ENCODE measurements at regions not wholly inside any gene's neighbourhood (a gene's known extent, or its start where the extent isn't known, plus 50 kb on each side); places are given as distances from the start of the nearest gene placed in this dataset.
A peak's percentile ranks its signal among the peaks of the same experiment; 100 is the strongest.

DNA sequence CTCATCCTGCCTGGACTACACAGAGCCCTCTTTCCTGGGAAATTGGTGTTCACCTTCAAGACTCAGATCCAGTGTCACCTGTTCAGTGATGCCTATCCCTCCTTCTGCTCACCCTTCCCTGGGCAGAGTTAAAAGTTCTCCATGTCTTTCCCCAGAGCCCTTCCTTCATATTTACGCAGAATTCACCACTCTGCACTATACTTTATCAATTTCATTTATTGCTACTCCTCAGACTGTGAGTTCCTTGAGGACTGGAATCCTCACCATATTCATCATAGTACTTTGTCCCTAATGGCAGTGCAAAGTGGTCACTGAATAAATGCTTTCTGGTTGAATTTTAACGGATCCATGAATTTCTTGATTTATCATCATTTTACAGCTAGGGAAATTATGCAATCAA is 300.0 kb downstream of the CHRM3 start:
- ATAC-seq: no peak

DNA sequence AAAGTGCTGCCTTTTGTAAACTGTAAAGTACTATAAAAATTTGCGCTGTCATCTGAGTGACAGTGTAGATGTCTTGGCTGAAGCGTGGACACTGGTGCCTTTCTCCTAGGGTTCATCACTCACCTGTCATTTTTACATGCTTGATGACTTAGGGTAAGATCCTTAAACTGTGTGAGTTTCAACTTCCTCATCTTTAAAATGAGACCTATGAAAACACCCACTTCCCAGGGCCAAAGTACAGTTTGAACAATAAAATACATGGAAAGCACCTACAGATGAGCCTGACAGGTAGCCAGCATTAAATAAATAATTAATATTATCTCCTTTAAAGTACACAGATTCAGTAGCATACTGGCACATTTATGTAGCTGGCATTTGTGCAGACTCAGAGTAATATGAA is 309.9 kb downstream of the CHRM3 start:
- ATAC-seq: no peak

- no peak for ATAC-seq
Measured at GRCh38 chr1:239700667-239701066, 314.3 kb downstream of the CHRM3 start.

DNA sequence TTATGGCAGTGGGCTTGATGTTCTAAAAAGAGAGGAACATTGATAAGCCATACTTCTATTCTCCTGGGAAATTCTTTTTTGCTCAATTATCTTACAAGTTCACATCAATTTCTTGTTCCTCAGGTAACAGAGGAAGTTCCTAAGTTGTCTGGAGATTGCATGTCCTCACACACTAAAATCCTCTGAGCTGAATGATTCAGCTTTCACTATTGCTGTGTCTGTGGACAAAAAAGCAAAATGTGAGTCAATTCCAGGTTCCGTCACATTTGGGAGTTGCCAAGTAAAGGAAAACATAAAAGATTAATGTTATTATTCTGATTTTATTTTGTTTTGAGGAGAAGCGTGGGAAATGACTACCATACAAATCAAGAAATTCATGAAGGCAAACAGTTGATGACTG is 316.7 kb downstream of the CHRM3 start:
- no peak for ATAC-seq

- no peak for ATAC-seq
Measured at GRCh38 chr1:239706245-239706892, 320.0 kb downstream of the CHRM3 start.

GRCh38 chr1:239707615-239708014 is 321.2 kb downstream of the CHRM3 start:
- no peak for ATAC-seq

DNA sequence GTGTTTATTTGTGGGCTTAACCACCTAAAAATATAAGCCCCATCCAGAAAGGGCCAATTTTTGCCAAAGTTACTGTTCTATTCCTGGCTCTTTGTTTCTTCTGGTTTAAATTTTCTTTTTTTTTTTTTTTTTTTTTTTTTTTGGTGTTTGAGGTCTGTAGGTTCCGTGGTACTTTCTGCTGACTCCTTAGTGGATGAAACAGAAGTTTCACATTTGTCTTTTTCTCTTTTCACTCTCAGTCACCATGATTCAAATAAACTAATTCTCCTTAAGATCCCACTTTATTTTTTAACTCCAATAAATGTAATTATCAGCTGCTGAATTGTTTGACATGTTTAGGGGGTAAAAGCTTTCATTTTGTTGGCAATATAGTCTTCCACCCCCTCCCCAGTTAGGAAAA is 322.3 kb downstream of the CHRM3 start:
- no peak for ATAC-seq

DNA sequence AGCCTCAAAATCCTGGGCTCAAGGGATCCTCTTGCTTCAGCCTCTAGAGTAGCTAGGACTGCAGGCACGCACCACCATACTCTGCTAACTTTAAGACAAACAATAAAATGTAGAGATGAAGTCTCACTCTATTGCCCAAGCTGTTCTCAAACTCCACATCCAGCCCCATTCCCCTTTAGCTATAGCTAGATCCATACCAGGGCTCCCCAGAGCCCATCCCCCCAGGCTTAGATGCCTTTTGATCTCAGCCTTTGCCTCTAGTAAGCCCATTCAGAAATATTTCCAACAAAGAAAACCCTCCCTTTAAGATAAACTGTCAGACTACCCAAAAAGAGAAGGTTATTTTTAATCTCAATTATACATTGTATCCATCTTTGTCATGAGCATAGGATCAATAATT is 325.4 kb downstream of the CHRM3 start:
- no peak for ATAC-seq

DNA sequence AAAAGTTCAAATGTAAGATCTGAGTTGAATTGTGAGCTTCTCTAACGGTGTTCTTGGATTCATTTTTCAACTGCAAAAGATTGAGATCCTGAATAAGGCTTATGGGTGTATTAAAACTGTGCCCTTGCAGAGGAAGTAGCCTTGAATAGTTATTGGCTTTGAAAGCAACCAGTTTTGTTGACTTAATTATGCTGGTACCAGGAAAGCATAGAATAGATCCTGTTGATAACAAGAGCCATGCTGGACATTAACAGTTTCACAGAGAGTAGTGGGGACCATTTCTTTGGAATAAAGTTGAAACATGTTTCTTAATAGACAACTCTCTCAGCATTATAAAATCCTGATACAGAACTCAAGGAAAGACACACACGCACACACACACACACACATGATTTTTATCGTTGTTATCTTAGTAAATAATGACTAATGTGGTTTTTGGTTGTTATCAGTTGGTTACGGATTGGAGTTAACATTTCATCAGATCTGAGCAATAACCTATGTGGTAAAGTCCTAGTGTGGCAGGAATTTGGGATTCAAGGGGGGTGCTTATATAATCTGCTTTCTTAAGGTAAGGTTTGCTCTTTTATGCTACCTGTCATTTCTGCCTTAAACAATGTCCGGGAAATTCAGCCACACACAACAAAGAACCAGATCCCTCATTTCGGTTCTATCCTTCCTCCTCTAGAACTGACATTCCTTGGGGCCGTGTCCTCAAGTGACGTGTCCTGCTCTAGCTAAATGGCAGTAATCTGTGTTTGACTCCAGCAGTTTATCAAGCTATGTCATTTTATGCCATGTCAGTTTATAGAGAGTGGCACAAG is 330.9 kb downstream of the CHRM3 start:
- no peak for ATAC-seq

- ATAC-seq: no peak
Measured at GRCh38 chr1:239717918-239718184, 331.5 kb downstream of the CHRM3 start.

- peak; percentile 22 to 30 for ATAC-seq
Measured at GRCh38 chr1:239718571-239718970, 332.2 kb downstream of the CHRM3 start.

DNA sequence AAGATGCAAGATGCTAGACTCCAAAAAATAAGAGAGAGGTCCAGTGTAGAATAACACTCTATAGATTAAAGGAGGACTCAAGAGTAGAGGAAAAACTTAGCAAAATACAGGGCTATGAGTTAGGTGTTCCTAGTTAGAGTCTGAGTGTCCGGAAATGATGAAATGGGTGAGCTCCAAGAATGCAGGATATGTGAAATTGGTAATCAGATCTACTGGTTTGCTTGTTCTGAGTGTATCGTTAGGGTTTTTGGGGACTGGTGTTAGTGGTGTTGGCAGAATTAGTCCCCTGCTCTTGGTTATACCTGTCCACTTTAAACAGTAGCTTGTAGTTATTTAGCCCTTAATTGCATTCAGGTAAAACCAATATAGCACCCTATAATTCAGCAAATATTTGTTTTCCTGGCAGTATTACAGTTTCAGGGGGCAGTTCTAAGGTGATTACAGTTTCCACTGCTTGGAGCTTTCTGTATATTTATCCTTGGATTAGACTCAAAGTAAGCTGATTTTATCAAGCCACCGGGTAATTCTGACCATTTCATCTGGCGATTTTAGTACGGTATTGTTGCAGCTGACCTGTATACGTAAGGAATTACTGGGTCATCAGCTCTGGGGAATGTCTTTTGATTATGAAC is 332.7 kb downstream of the CHRM3 start:
- ATAC-seq: peak; percentile 67 to 78

DNA sequence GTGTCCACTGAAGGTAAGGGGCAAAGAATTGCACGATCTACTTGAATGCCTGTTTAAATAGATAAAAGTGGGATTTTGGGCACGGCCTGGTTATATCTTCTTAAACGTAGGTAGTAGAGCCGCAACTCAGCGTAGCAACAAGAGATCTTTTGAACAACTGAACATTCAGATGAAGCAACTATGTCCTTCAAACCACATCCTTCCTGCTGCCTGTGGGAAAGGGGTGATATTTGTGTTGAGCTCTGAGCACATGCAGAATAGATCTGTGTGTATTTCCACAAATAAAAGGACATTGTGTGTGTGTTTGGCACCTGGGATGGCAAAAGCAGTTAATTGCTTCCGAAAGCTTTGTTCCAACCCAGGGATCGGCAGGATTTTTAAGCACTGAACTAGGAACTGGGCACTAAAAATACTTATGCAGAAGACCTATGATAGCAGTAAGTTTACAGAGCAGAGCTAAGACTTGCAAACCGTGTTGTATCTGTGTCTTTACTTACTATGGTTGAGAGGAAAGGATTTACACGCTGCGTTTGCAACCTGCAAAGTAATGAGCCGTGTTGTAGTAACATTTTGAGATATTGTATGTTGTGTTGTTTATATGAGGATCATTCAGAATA is 333.4 kb downstream of the CHRM3 start:
- ATAC-seq: peak; percentile 35 to 42

GRCh38 chr1:239722035-239722434 is 335.7 kb downstream of the CHRM3 start:
- ATAC-seq: peak; percentile 17 to 33

DNA sequence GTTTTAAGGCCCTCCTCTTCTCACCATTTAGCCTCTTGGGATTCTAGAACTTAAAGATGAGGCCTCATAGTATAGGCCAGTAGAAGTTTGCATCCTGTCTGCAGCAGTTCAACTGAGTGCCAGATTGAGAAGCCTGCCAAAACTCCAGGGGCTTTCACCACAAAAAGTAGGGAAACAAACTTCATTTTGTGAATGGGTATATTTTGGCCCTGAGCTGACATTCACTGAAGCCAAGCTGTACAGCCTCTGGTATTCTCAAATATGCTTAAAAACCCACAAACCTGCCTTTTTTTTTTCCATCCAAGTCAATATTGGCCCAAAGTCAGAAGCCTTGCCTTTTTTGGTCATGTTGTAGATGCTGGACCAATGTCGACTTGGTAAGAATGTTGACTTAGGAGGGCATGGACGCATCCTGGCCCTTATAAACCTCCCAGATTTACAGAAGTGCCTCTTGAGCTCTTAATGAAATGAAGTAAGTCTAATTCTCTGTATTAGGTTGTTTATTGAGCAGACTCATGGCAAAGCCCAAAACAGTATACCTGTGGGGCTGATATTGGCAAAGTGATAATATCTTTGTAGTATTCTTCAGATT is 337.5 kb downstream of the CHRM3 start:
- no peak for ATAC-seq

DNA sequence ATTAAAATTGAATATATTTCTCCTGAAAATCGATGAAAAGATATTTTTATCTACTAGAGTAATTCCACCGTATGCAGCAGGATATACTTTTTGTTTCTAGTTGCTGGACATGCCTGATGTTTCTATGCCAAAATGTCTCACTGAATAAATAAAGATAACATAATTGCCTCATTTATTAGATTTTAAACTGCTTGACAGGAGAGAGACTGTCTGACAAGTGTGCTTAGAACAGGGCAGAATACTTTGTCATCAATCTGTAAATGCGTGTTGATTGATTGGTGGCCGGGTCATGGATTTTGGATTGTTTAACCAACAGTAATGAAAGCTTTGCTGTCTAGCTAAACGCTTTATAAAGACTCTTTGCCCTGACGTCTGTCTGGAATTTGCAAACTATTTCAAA is 339.0 kb downstream of the CHRM3 start:
- ATAC-seq: no peak

- ATAC-seq: no peak
Measured at GRCh38 chr1:239725933-239726332, 339.6 kb downstream of the CHRM3 start.

DNA sequence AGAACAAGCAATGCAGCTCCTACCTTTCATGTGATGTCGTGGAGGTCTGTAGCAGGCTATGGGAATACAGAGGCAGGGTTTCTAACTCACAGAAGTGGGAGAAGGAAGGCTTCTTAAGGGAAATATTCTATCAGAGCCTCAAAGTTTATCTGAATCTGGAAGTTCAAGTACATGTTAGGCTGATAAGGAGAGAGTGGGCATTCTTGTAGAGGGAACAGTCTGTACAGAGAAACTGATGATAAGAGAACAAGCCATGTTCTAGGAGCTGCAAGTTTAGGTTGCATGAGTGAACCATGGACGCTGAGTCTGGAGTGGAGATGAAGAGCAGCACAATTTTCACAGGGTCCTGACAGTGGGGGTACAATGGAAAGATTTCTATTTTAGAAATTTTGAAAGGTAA is 344.0 kb downstream of the CHRM3 start:
- ATAC-seq: no peak

DNA sequence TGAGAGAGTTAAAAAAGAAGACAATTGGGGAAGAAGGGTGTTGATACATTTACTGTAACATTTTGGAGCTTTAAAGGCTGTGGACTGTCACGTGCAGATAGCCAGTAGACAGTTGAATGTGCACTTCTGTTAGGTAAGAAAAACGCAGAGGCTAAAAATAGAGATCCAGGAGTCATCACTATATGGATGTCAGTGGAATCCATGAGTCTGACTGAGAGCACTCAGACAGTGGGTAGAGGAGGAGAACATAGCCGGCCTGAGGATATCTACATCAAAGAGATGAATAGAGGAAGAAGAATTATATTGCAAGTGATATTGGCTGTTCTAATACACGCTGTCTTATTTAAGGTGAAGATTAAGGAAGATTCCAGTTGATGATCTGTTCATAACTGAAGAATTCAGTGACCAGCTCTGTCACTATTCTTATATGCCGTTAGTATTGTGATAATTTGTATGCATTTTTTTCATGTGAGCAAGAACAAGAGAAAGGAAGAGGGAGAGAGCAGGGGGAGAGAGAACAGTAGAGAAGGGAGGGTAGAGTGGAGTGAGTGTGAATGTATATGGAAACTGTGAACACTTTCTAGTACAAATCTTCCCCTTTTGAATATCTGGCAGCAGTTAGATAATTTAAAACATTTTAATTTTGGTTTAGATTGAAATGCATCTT is 344.8 kb downstream of the CHRM3 start:
- peak in 1 of 2 donors; percentile 36 for ATAC-seq

DNA sequence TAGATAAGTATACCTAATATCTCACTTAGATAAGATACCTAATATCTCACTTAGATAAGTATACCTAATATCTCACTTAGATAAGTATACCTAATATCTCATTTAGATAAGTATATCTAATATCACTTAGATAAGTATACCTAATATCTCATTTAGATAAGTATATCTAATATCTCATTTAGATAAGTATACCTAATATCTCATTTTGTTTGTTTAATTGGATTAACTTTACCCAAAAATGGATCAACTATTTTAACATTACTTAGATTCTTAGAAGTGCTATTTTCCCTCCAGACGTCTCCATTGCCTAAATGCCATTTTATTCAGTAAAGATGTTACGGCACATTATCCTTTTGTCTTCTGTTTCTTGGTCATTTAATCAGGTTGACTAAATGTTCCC is 346.4 kb downstream of the CHRM3 start:
- no peak for ATAC-seq

DNA sequence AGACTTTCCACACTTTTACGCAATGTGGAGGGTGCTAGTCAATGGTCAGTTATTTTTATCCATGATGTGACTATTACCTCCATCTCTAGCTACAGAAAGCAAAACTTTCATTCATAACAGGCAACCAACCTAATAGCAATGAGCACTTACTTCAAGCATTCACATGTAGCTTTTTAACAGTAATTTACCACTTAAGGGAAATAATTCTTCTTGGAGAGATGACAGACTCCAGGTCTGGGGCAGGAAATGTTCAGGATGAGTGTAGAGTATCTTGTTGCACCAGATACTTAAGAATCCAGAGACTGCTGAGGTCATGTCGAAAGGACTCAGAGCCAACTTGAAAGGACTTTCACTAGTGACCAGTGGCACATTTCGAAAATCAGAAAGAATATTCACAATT is 347.6 kb downstream of the CHRM3 start:
- ATAC-seq: no peak

DNA sequence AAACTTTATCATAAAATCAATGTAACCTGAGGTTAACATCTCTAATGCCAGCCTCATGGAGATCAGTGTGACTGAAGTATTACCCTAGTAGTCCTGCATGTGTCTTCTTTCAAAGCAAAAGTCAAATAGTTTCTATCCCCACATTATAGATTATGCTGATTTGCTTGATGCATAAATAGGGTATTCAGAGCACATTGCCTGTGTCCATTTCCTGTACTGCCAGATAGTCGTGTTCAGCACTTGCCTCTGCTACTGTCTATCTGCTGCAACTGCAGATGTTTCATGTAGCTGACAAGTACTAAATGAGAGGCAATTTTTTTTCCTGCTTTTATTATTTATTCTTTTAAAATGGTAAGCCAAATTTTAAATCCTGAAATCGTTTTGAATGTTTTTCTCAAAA is 348.7 kb downstream of the CHRM3 start:
- no peak for ATAC-seq

- ATAC-seq: no peak
Measured at GRCh38 chr1:239736479-239736878, 350.1 kb downstream of the CHRM3 start.

Measured in activated CD4-positive, CD25-positive, alpha-beta regulatory T cell treated with anti-CD3 and anti-CD28 coated beads, Interleukin-2, amount 50 U/mL, for 24 hours (primary cell).